ENCODE measurements at regions not wholly inside any gene's neighbourhood (a gene's known extent, or its start where the extent isn't known, plus 50 kb on each side); places are given as distances from the start of the nearest gene placed in this dataset.

DNA sequence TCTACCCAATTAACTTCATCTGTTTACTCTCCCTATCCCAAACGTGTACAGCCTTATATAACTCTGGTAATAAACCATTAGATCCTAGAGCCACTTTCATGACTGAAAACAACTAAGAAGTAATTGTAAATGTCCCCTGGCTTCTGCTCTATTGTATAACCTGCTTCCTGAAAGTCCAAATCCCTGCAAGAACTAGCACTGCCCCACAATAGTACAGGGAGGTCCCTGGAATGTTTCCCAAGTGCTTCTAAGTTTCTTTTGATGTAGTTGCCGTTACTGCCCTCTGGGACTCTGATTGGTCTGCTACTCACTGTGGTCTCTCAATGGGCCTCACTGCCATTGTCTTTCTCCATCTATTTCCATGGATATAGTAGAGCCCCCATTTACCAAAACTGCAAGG, 764.0 kb upstream of the GHITM start:
- DNase-seq (ENCODE audit: low read depth, low spot score): no peak
- H3K27ac Mint-ChIP-seq (ENCODE audit: unreplicated experiment): peak overlapping the region; percentile 75
- TF ChIP-seq, protein P1, sequence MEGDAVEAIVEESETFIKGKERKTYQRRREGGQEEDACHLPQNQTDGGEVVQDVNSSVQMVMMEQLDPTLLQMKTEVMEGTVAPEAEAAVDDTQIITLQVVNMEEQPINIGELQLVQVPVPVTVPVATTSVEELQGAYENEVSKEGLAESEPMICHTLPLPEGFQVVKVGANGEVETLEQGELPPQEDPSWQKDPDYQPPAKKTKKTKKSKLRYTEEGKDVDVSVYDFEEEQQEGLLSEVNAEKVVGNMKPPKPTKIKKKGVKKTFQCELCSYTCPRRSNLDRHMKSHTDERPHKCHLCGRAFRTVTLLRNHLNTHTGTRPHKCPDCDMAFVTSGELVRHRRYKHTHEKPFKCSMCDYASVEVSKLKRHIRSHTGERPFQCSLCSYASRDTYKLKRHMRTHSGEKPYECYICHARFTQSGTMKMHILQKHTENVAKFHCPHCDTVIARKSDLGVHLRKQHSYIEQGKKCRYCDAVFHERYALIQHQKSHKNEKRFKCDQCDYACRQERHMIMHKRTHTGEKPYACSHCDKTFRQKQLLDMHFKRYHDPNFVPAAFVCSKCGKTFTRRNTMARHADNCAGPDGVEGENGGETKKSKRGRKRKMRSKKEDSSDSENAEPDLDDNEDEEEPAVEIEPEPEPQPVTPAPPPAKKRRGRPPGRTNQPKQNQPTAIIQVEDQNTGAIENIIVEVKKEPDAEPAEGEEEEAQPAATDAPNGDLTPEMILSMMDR (conservative IDR thresholded peaks at IDR 0.05): no peak
- H3K4me1 Mint-ChIP-seq: no peaks in the 10 kb centered on the region
- H3K27me3 Mint-ChIP-seq (ENCODE audit: low read depth): no peaks in the 10 kb centered on the region
- H3K36me3 Mint-ChIP-seq (ENCODE audit: low read depth): no peaks in the 10 kb centered on the region
- H3K9me3 Mint-ChIP-seq: peaks cover 3% of the 10 kb centered on the region
- no peak overlapping the region for H3K4me3 Mint-ChIP-seq

- no peak overlapping the region for H3K27ac Mint-ChIP-seq (ENCODE audit: unreplicated experiment)
- no peaks in the 10 kb centered on the region for H3K27me3 Mint-ChIP-seq (ENCODE audit: low read depth)
- no peak overlapping the region for H3K4me3 Mint-ChIP-seq
- H3K9me3 Mint-ChIP-seq: no peaks in the 10 kb centered on the region
- TF ChIP-seq, protein P1 (conservative IDR thresholded peaks at IDR 0.05): no peak
- no peaks in the 10 kb centered on the region for H3K36me3 Mint-ChIP-seq (ENCODE audit: low read depth)
- no peaks in the 10 kb centered on the region for H3K4me1 Mint-ChIP-seq
- no peak for DNase-seq (ENCODE audit: low read depth, low spot score)
Observed at GRCh38 chr10:83397806-83398205, 741.5 kb upstream of the GHITM start.

DNA sequence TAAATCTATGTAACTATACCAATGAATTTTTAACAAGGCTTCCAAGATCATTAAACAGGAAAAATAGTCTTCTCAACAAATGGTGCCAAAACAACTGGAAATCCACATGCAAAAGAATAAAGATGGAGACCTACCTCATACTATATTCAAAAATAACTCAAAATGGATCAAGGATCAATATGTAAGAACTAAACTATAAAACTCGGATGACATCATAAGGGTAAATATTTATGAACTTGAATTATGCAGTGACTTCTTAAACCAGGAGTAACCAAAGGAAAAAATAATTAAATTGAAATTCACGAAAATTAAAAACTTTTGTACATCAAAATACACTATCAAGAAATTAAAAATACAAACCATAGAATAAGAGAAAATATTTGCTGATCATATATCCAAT, 728.7 kb upstream of the GHITM start:
- Mint-ChIP-seq H3K27ac (ENCODE audit: unreplicated experiment) (no peak overlapping the region), H3K27me3 (ENCODE audit: low read depth) (no peaks in the 10 kb centered on the region), H3K4me1 (no peaks in the 10 kb centered on the region), H3K4me3 (no peak overlapping the region), H3K36me3 (ENCODE audit: low read depth) (no peaks in the 10 kb centered on the region), H3K9me3 (no peaks in the 10 kb centered on the region)
- TF ChIP-seq, protein P1 (conservative IDR thresholded peaks at IDR 0.05): no peak
- no peak for DNase-seq (ENCODE audit: low read depth, low spot score)

- Mint-ChIP-seq H3K27ac (ENCODE audit: unreplicated experiment) (no peak overlapping the region), H3K27me3 (ENCODE audit: low read depth) (no peaks in the 10 kb centered on the region), H3K36me3 (ENCODE audit: low read depth) (peaks cover 2% of the 10 kb centered on the region), H3K4me1 (no peaks in the 10 kb centered on the region), H3K4me3 (no peak overlapping the region), H3K9me3 (peaks cover 5% of the 10 kb centered on the region)
- DNase-seq (ENCODE audit: low read depth, low spot score): no peak
- TF ChIP-seq, protein P1 (conservative IDR thresholded peaks at IDR 0.05): no peak
Observed at GRCh38 chr10:83425306-83425705, 714.0 kb upstream of the GHITM start.

GRCh38 chr10:83427101-83427500, 712.2 kb upstream of the GHITM start:
- H3K4me3 Mint-ChIP-seq: no peak overlapping the region
- no peaks in the 10 kb centered on the region for H3K4me1 Mint-ChIP-seq
- peaks cover 6% of the 10 kb centered on the region for H3K9me3 Mint-ChIP-seq
- H3K27me3 Mint-ChIP-seq (ENCODE audit: low read depth): no peaks in the 10 kb centered on the region
- H3K36me3 Mint-ChIP-seq (ENCODE audit: low read depth): peaks cover 2% of the 10 kb centered on the region
- H3K27ac Mint-ChIP-seq (ENCODE audit: unreplicated experiment): no peak overlapping the region
- TF ChIP-seq, protein P1 (conservative IDR thresholded peaks at IDR 0.05): no peak
- no peak for DNase-seq (ENCODE audit: low read depth, low spot score)
